GM23248 (cell line): ENCODE measurements at regions not wholly inside any gene's neighbourhood (a gene's known extent, or its start where the extent isn't known, plus 50 kb on each side); places are given as distances from the start of the nearest gene placed in this dataset.

ENCODE experiments used
- DNase-seq: peaks from one replicate; pipeline ENCODE4 v3.0.0-alpha.2; 2015
- H2AFZ ChIP-seq: fragments of 200-600 bp; sonication (generic); 2 replicates; pipeline ENCODE4 v1.6.1; 2016; ENCODE audit warnings: antibody characterized with exemption
- H3F3A ChIP-seq: fragments of 200-600 bp; sonication (generic); 2 replicates; pipeline ENCODE4 v1.6.1; 2016; ENCODE audit warnings: mild to moderate bottlenecking, antibody characterized with exemption, mixed run types; ENCODE audit not compliant: insufficient read depth
- H3K27ac ChIP-seq: fragments of 200-600 bp; sonication (generic); 2 replicates; pipeline ENCODE4 v1.5.1; 2016; ENCODE audit warnings: mild to moderate bottlenecking
- H3K27me3 ChIP-seq: fragments of 200-600 bp; sonication (generic); replicated peaks from 2 replicates; pipeline ENCODE4 v1.6.1; 2016; ENCODE audit warnings: mild to moderate bottlenecking; ENCODE audit not compliant: insufficient read depth
- H3K36me3 ChIP-seq: fragments of 200-600 bp; sonication (generic); 2 replicates; pipeline ENCODE4 v1.6.1; 2016; ENCODE audit warnings: low read depth, mild to moderate bottlenecking
- H3K4me1 ChIP-seq: fragments of 200-600 bp; sonication (generic); 2 replicates; pipeline ENCODE4 v1.6.1; 2016; ENCODE audit warnings: mild to moderate bottlenecking; ENCODE audit not compliant: insufficient read depth
- H3K4me2 ChIP-seq: fragments of 200-600 bp; sonication (generic); one replicate; pipeline ENCODE4 v1.6.1; 2016; ENCODE audit warnings: mild to moderate bottlenecking; ENCODE audit not compliant: unreplicated experiment
- H3K4me3 ChIP-seq: fragments of 200-600 bp; sonication (generic); 2 replicates; pipeline ENCODE4 v1.5.1; 2016; ENCODE audit warnings: mild to moderate bottlenecking
- H3K79me2 ChIP-seq: fragments of 200-600 bp; sonication (generic); 2 replicates; pipeline ENCODE4 v1.6.1; 2016; ENCODE audit warnings: mild to moderate bottlenecking; ENCODE audit not compliant: insufficient read depth
- H3K9ac ChIP-seq: fragments of 200-600 bp; sonication (generic); 2 replicates; pipeline ENCODE4 v1.6.1; 2016; ENCODE audit warnings: mild to moderate bottlenecking
- H3K9me2 ChIP-seq: fragments of 200-600 bp; sonication (generic); 2 replicates; pipeline ENCODE4 v1.6.1; 2016; ENCODE audit warnings: mixed run types, mild to moderate bottlenecking, moderate library complexity; ENCODE audit not compliant: insufficient read depth
- H3K9me3 ChIP-seq: fragments of 200-600 bp; sonication (generic); one replicate; pipeline ENCODE4 v1.6.1; 2017; ENCODE audit warnings: low read depth
- H4K20me1 ChIP-seq: fragments of 200-600 bp; sonication (generic); 2 replicates; pipeline ENCODE4 v1.6.0; 2016; ENCODE audit not compliant: insufficient read depth
- EZH2 ChIP-seq: fragments of 200-600 bp; sonication (generic); IDR thresholded peaks from 2 replicates; pipeline ENCODE4 v1.6.1; 2018; ENCODE audit warnings: antibody characterized with exemption, mild to moderate bottlenecking; ENCODE audit not compliant: insufficient read depth, poor library complexity, severe bottlenecking
- EZH2phosphoT487 ChIP-seq: fragments of 200-600 bp; sonication (generic); IDR thresholded peaks from 2 replicates; pipeline ENCODE4 v1.6.1; 2018; ENCODE audit warnings: antibody characterized with exemption, moderate library complexity, mild to moderate bottlenecking, low read depth; ENCODE audit not compliant: insufficient read depth
- WGBS, 2 experiments: methylation state at CpG; one replicate each; pipeline ENCODE4 v1.1.6; 2015 to 2017; ENCODE audit warnings: low lambda C conversion rate in 2 of 2, low coverage in 1 of 2; ENCODE audit errors: missing lambda C conversion rate in 2 of 2; 5-methylcytosine and 5-hydroxymethylcytosine counted together
- in situ Hi-C: fragments of 300-500 bp; cut with MboI; formaldehyde crosslinking; loops from 2 replicates; pipeline ENCODE4 v1.15.0; 2020

GRCh38 chr11:96905143-96905542 lies 515.3 kb downstream of the JRKL start:
- Histone ChIP-seq H3K4me1 (no peaks in the 10 kb centered on the region), H3K36me3 (no peaks in the 10 kb centered on the region), H4K20me1 (no peaks in the 10 kb centered on the region), H3F3A (no peaks in the 10 kb centered on the region), H3K9me3 (no peaks in the 10 kb centered on the region), H3K9me2 (no peaks in the 10 kb centered on the region), H3K9ac (no peak overlapping the region), H2AFZ (no peak overlapping the region), H3K4me2 (no peak overlapping the region), H3K27me3 (no peaks in the 10 kb centered on the region), H3K79me2 (no peaks in the 10 kb centered on the region), H3K27ac (no peak overlapping the region), H3K4me3 (no peak overlapping the region)
- TF ChIP-seq EZH2phosphoT487 (no peak), EZH2 (no peak)
- 3% methylated on average over 2 of the region's 2 CpGs for WGBS, 2 experiments
- DNase-seq, result no peak
- in situ Hi-C loops, result no loop called here

- no peaks in the 10 kb centered on the region for H4K20me1 ChIP-seq
- no peak overlapping the region for H3K27ac ChIP-seq
- no peak overlapping the region for H3K4me3 ChIP-seq
- no peak for TF ChIP-seq EZH2phosphoT487
- TF ChIP-seq EZH2, result no peak
- no peaks in the 10 kb centered on the region for H3F3A ChIP-seq
- H3K9ac ChIP-seq, result no peak overlapping the region
- H3K4me1 ChIP-seq, result no peaks in the 10 kb centered on the region
- no peaks in the 10 kb centered on the region for H3K9me2 ChIP-seq
- no peak overlapping the region for H2AFZ ChIP-seq
- H3K9me3 ChIP-seq, result no peaks in the 10 kb centered on the region
- H3K79me2 ChIP-seq, result no peaks in the 10 kb centered on the region
- no peaks in the 10 kb centered on the region for H3K27me3 ChIP-seq
- DNase-seq, result no peak
- in situ Hi-C loops, result no loop called here
- H3K36me3 ChIP-seq, result no peaks in the 10 kb centered on the region
- H3K4me2 ChIP-seq, result no peak overlapping the region
Observed at GRCh38 chr11:96905663-96906062, 515.9 kb downstream of the JRKL start.

- 33 to 38% methylated on average over 1 of the region's 1 CpG for WGBS, 2 experiments
- no peak overlapping the region for H2AFZ ChIP-seq
- H3K4me2 ChIP-seq, result no peak overlapping the region
- no peaks in the 10 kb centered on the region for H3K9me3 ChIP-seq
- no peaks in the 10 kb centered on the region for H3K4me1 ChIP-seq
- no peak overlapping the region for H3K4me3 ChIP-seq
- H3K9me2 ChIP-seq, result no peaks in the 10 kb centered on the region
- TF ChIP-seq EZH2, result no peak
- TF ChIP-seq EZH2phosphoT487, result no peak
- H3K9ac ChIP-seq, result no peak overlapping the region
- H3K27ac ChIP-seq, result no peak overlapping the region
- H3K79me2 ChIP-seq, result no peaks in the 10 kb centered on the region
- no peaks in the 10 kb centered on the region for H4K20me1 ChIP-seq
- H3F3A ChIP-seq, result no peaks in the 10 kb centered on the region
- in situ Hi-C loops, result no loop called here
- DNase-seq, result no peak
- no peaks in the 10 kb centered on the region for H3K36me3 ChIP-seq
- H3K27me3 ChIP-seq, result no peaks in the 10 kb centered on the region
Observed at GRCh38 chr11:96906476-96906875, 516.7 kb downstream of the JRKL start.

DNA sequence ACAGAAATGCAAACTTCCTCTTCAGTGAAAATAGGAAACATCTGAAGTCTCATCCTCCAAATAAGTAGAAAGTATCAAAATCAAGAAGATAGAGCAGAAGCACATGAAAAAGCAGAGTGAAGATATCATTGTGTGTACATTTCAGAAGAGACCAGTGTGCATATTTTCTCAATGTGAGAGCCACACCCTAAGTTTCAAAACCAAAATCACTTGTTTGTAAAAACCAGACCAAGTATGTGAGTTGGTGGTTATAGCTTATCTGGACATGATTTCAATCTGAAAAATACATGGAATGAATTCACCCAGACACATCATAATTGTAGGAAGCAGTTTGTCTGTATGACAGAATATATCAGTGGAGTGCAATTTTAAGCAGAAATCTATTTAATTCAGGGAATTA lies 536.0 kb downstream of the JRKL start:
- Histone ChIP-seq H2AFZ (no peak overlapping the region), H3F3A (no peaks in the 10 kb centered on the region), H3K9ac (no peak overlapping the region), H3K9me3 (no peaks in the 10 kb centered on the region), H4K20me1 (no peaks in the 10 kb centered on the region), H3K4me2 (no peak overlapping the region), H3K36me3 (no peaks in the 10 kb centered on the region), H3K4me3 (no peak overlapping the region), H3K4me1 (no peaks in the 10 kb centered on the region), H3K9me2 (no peaks in the 10 kb centered on the region), H3K27ac (no peak overlapping the region), H3K79me2 (no peaks in the 10 kb centered on the region), H3K27me3 (no peaks in the 10 kb centered on the region)
- TF ChIP-seq EZH2 (no peak), EZH2phosphoT487 (no peak)
- DNase-seq, result no peak
- in situ Hi-C loops, result no loop called here

GRCh38 chr11:96940227-96940626 lies 550.4 kb downstream of the JRKL start:
- H3K4me2 ChIP-seq, result no peak overlapping the region
- no peak for DNase-seq
- H3K9me3 ChIP-seq, result no peaks in the 10 kb centered on the region
- no peak overlapping the region for H3K9ac ChIP-seq
- H3K9me2 ChIP-seq, result no peaks in the 10 kb centered on the region
- no peaks in the 10 kb centered on the region for H3K4me1 ChIP-seq
- no peak overlapping the region for H3K4me3 ChIP-seq
- H2AFZ ChIP-seq, result no peak overlapping the region
- H3K27ac ChIP-seq, result no peak overlapping the region
- no peaks in the 10 kb centered on the region for H3F3A ChIP-seq
- H3K79me2 ChIP-seq, result no peaks in the 10 kb centered on the region
- H3K27me3 ChIP-seq, result no peaks in the 10 kb centered on the region
- no peaks in the 10 kb centered on the region for H4K20me1 ChIP-seq
- in situ Hi-C loops, result no loop called here
- TF ChIP-seq EZH2 (no peak), EZH2phosphoT487 (no peak)
- no peaks in the 10 kb centered on the region for H3K36me3 ChIP-seq
